ENCODE measurements at regions not wholly inside any gene's neighbourhood (a gene's known extent, or its start where the extent isn't known, plus 50 kb on each side); places are given as distances from the start of the nearest gene placed in this dataset.

DNA sequence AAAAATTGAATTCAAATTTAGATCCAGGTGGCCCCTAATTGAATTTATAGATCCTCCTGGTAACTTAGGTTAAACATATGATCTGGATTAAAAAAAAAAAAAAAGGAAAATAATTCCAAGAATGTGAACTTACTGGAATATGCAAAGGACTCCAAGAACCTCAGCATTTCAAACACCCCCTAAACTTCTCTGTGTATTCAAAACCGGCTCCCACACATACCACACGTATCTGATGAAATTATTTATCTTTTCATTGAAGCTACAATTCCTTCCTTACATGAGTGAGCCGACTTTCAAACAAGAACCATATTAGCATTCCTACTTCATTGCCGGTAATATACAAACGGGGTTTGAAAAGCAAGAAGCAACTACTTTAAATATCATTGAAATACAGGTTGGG lies 61.4 kb upstream of the FMN2 start:
- no peak for DNase-seq (ENCODE audit: low read depth in 2 of 2)

GRCh38 chr1:240031009-240031408 lies 60.7 kb upstream of the FMN2 start:
- no peak for DNase-seq (ENCODE audit: low read depth in 2 of 2)

DNA sequence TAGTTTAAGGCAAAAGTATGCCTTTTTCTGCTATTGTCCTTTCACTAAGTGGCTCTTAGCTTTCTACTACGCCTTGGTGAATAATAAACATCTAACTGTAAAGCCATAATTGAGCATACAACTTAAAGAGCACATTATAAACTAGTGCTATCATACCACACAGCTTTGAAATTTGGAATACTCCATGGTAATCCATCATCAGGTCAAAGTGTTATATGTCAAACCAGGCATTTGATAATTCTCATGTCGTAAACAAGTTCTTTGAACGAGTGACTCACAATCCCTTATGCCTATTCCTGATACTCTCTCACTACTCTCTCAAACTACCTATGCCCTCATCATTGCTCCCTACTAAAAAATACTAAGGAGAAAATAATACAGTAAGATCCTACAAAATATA lies 60.3 kb upstream of the FMN2 start:
- DNase-seq (ENCODE audit: low read depth in 2 of 2): no peak

DNA sequence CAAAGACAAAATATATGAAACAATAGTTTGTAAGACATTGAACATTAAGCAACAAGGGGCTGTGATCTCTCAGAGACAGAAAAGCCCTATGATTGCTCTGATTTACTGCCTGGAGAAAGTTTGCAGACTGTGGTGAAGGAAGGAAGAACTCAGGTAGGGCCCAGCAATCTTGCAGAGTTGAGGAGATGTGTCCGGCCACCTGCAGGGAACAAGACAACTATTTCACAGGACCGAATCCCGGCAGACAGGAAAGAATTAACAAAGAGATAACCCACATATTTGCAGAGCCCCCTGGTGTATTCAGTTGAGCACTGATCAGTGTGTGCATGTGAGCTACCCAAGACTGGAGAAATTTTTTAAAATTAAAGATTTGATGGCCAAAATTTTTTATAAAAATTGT lies 58.3 kb upstream of the FMN2 start:
- DNase-seq (ENCODE audit: low read depth in 2 of 2): no peak

GRCh38 chr1:240036526-240036925 lies 55.2 kb upstream of the FMN2 start:
- DNase-seq (ENCODE audit: low read depth in 2 of 2): no peak
